Erythroblast (primary cell): ENCODE measurements at regions not wholly inside any gene's neighbourhood (a gene's known extent, or its start where the extent isn't known, plus 50 kb on each side); places are given as distances from the start of the nearest gene placed in this dataset.

Source experiments
- GATA1 ChIP-seq: IDR thresholded peaks from 2 replicates; pipeline ENCODE4 v1.6.1; 2011; ENCODE audit warnings: low read depth, mild to moderate bottlenecking, control low read depth, low read length, moderate library complexity
- POLR2A ChIP-seq: IDR thresholded peaks from 2 replicates; pipeline ENCODE4 v1.6.1; 2011; ENCODE audit warnings: mild to moderate bottlenecking, low read length

DNA sequence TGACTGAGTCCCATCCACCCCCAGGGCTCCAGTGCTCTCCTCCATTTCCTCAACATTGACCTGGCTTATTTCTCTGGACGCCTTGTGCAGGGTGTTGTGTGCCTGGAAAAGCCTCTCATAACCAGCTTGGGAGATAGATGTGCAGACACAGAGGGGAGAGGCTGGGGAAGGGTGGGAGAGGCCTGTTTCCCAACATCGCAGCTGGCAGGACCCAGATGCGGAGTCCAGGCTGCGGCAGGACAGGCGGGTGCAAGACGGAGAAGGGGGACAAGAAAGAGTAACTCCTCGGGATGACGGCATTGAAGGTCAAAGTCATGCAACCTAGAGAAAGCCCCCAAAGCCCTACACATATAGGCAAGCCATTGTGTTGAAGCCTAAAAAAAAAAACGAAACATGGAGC lies 54.1 kb upstream of the ANTXRL start:
- TF ChIP-seq POLR2A (no peak), GATA1 (no peak)
